LNCAP (cell line): ENCODE measurements at regions not wholly inside any gene's neighbourhood (a gene's known extent, or its start where the extent isn't known, plus 50 kb on each side); places are given as distances from the start of the nearest gene placed in this dataset.

Experiments used
- TF ChIP-seq, protein P1 (sequence below): fragments of 450-650 bp; IDR thresholded peaks from 2 replicates; pipeline ENCODE4 v1.5.1; 2017; ENCODE audit warnings: mild to moderate bottlenecking

- TF ChIP-seq, protein P1, sequence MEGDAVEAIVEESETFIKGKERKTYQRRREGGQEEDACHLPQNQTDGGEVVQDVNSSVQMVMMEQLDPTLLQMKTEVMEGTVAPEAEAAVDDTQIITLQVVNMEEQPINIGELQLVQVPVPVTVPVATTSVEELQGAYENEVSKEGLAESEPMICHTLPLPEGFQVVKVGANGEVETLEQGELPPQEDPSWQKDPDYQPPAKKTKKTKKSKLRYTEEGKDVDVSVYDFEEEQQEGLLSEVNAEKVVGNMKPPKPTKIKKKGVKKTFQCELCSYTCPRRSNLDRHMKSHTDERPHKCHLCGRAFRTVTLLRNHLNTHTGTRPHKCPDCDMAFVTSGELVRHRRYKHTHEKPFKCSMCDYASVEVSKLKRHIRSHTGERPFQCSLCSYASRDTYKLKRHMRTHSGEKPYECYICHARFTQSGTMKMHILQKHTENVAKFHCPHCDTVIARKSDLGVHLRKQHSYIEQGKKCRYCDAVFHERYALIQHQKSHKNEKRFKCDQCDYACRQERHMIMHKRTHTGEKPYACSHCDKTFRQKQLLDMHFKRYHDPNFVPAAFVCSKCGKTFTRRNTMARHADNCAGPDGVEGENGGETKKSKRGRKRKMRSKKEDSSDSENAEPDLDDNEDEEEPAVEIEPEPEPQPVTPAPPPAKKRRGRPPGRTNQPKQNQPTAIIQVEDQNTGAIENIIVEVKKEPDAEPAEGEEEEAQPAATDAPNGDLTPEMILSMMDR, result no peak
Observed at GRCh38 chr3:107067421-107067820, 309.8 kb upstream of the CCDC54 start.

GRCh38 chr3:107068980-107069379, 308.3 kb upstream of the CCDC54 start:
- TF ChIP-seq, protein P1, result no peak

GRCh38 chr3:107076946-107077345, 300.3 kb upstream of the CCDC54 start:
- TF ChIP-seq, protein P1, result no peak

- TF ChIP-seq, protein P1, result no peak
Observed at GRCh38 chr3:107077391-107077790, 299.8 kb upstream of the CCDC54 start.

DNA sequence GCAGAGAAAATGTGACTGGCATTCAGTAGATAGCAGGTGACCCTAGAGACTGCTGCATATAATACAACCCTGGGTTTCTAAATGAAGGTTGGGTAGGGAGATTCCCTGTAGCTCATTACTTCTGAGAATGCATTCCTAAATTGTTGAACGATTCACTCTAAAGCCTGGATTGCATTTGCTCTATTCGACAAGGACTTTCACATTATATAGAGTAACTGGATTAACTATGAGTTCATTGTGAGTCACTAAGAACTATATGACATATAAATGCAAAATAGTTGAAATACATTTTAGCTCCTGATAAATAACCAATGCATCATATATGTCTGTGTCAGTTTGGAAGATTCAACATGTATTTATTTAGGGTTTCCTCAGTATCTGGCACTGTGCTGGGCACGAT, 294.7 kb upstream of the CCDC54 start:
- TF ChIP-seq, protein P1, result no peak

GRCh38 chr3:107085261-107085660, 292.0 kb upstream of the CCDC54 start:
- TF ChIP-seq, protein P1, result no peak

- TF ChIP-seq, protein P1, result no peak
Observed at GRCh38 chr3:107092121-107092520, 285.1 kb upstream of the CCDC54 start.

DNA sequence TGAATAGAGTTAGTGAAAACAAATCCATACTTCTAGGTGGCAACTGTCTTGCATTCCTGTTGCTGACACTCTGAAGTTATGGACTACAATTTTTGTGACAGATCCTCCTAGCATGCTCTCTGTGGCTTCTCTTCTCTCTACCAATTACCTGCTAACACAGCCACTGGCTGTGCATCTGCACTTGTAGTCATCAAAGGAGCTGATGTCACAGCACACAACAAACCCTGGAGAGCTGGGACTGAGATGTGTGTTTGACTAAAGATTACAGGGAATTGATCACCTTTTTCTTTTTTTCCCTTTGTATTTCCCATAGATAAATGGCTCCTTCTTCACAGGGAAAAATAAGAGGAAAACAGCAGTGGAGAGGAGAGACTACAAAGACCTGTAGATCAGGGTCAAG, 278.4 kb upstream of the CCDC54 start:
- TF ChIP-seq, protein P1, result no peak
